Mucosa of descending colon (tissue), 3 donors: ENCODE measurements at regions not wholly inside any gene's neighbourhood (a gene's known extent, or its start where the extent isn't known, plus 50 kb on each side); places are given as distances from the start of the nearest gene placed in this dataset.
A peak's percentile ranks its signal among the peaks of the same experiment; 100 is the strongest.
"Not testable (repeated sequence)": the region's sequence is repeated elsewhere in the genome, so short reads cannot be mapped to it uniquely, and the experiment has no call there.

Source experiments
- ATAC-seq: fragments of 200-7000 bp; cut with Tn5 transposase; one replicate; pipeline ENCODE4 v1.9.1; 2020; ENCODE audit warnings: mild to moderate bottlenecking, moderate library complexity
- DNase-seq, 3 donors: peaks; one replicate each; pipeline ENCODE4 v3.0.0-alpha.2; 2020
- H3K36me3 ChIP-seq: fragments of 200-600 bp; one replicate; pipeline ENCODE4 v1.8.0; 2021; ENCODE audit warnings: low read depth, mild to moderate bottlenecking
- H3K4me1 ChIP-seq: fragments of 200-600 bp; one replicate; pipeline ENCODE4 v1.8.0; 2021; ENCODE audit warnings: low read depth, mild to moderate bottlenecking
- H3K4me3 ChIP-seq: fragments of 200-600 bp; one replicate; pipeline ENCODE4 v1.8.0; 2021; ENCODE audit warnings: mild to moderate bottlenecking
- H3K9me3 ChIP-seq: fragments of 200-600 bp; one replicate; pipeline ENCODE4 v1.8.0; 2021; ENCODE audit warnings: mild to moderate bottlenecking
- intact Hi-C, 2 donors: fragments of 100-400 bp; cut with DNase I in 1 of 2; cut with micrococcal nuclease in 1 of 2; formaldehyde crosslinking; loops; one replicate each; pipeline versions ENCODE4 v1.11.0 to v1.11.1; 2022; cut with DNase I, micrococcal nuclease
- donor health status: DM: no; HTN: no; CAD: no; lungs with moderate emphysema.
- donor health status: DM: no; HTN: no; CAD: no.
- donor health status: DM: no; HTN: yes; CAD: no.

DNA sequence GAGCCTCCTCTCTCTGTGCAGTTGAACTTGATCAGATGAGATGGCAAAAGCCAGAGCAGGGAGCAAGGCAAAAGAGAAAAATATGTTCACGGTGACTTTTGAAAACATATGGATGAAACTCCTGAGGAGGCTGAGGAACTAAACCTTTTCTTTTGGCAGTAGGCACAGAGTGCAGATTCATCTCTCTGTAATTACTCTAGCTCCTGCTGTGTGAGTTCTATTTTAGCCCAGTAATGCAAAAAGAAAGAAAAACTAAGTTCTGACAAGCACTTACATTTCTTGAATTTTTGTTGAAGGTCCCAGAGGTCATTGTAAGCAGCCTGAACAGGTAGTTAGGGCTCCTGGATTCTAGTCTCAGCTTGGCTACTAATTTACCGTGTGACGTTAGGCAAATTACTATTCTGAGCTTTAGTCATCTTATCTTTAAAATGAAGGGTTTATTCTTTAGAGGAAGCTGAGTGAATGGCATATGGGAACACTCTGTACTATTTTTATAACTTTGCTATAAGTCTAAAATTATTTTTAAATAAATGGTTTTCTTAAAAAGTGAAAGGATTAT is 114.7 kb upstream of the NBPF26 start:
- H3K4me3 ChIP-seq, H3K36me3 ChIP-seq, H3K9me3 ChIP-seq, DNase-seq, intact Hi-C loops, H3K4me1 ChIP-seq: not testable (repeated sequence)
- ATAC-seq: peak; percentile 81

DNA sequence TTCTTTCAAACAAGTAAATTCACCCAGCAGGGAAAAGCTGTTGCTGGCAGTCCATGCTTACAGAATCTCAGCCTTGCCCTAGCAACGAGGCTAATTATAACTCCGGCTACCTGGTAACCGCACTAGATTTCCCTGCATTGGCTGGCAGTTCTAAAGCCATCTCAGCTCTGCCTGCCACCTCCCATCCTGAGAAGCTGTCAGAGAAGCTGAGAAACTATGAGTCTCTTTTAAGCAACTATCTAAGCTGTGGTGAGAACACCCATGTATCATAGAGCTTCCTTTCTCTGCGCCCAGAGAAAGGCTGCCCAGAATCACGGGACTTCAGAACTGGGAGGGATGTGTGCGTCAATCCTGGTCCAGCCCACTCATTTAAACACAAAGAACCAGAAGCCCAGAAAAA is 113.9 kb upstream of the NBPF26 start:
- H3K4me3 ChIP-seq, H3K9me3 ChIP-seq, intact Hi-C loops, H3K36me3 ChIP-seq, H3K4me1 ChIP-seq, DNase-seq: not testable (repeated sequence)
- peak; percentile 47 for ATAC-seq

DNA sequence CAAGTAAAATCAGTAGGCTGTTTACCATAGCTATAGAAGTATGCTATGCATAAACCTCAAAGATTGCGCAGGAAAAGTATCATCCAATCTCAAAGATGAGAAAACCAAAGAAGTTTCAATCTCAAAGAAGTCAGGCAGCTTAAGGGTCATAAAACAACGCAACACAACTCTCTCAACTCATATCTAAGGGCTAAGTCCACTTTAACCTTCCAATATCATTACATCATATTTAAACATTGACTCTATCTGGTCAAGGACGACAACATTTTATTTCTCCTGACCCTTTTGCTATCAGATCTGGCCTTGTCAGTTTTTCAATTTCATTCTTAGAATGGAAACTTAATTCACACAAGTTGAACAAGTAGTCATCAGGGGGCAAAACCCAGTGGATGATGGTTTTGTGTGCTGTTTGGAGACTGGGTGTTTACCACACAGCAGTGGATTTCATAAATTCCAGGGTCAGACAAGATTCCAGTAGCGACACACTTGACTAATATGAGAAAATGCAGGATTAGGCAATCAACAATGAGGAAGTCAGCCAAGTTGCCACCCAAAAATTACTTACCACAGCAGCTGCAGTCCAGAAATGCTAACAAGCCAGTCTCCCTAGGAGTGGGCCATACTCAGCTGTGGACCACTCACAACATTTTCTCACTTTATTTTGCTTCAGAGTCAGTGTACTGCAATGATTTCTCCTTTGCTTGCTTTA is 108.7 kb upstream of the NBPF26 start:
- H3K9me3 ChIP-seq, H3K36me3 ChIP-seq, H3K4me1 ChIP-seq, H3K4me3 ChIP-seq, intact Hi-C loops, DNase-seq: not testable (repeated sequence)
- ATAC-seq: peak; percentile 94

DNA sequence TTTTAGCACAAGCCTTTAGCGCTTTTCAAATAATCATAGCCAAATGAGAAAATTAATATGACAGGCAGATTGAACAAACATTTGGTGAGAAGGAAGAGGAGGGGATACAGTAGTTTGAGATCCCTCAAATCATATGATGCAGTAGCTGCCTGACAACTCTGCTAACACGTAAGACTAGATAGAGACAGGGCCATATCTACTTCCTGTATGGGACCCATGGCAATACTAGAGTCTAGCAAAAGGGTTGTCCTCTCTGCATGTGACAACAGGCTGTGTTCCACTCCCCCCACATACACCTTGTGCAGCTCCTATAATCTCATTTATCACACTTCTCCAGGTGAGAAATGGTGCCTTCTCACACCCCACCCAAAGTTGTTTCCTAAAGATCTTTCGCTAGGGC is 106.3 kb upstream of the NBPF26 start:
- ATAC-seq, DNase-seq, H3K36me3 ChIP-seq, intact Hi-C loops, H3K4me1 ChIP-seq, H3K9me3 ChIP-seq, H3K4me3 ChIP-seq: not testable (repeated sequence)

DNA sequence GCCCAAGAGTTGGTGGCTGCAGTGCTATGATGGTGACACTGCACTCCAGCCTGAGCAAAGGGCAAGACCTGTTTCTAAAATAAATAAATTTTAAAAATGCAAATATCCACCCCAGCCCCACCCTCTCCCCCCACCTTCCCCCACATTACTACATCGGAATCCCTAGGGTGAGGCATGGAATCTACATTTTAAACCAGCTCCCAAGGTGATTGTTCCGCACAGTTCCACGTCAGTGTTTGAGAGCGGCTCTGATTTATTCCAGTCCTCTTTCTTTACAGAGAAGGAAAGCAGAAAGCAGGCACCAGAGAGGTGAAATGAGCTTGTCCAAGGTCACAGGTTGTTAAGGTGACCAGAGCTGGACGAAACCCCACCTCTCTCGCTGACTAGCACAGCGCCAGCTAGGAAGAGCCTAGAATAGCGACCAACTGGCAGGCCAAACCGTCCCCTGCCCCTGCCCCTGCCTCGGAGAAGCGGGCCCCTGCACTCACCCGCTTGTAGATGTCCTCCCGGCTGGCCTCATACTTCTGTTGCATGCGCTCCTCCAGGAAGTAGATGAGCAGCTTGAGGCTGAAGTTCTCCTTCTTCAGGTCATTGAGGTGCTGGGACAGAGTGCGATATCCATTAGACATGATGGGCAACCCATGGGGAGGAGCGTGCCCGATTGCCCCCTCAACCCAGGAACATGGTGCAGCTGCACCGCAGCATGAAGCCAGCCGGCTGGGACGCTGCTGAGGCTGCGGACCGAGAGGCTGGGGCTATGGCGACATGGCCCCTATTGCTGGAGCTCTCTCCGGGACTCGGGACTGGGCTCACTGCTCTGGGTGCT is 103.7 kb upstream of the NBPF26 start:
- H3K4me1 ChIP-seq, intact Hi-C loops, H3K9me3 ChIP-seq, H3K36me3 ChIP-seq, ATAC-seq, H3K4me3 ChIP-seq, DNase-seq: not testable (repeated sequence)

DNA sequence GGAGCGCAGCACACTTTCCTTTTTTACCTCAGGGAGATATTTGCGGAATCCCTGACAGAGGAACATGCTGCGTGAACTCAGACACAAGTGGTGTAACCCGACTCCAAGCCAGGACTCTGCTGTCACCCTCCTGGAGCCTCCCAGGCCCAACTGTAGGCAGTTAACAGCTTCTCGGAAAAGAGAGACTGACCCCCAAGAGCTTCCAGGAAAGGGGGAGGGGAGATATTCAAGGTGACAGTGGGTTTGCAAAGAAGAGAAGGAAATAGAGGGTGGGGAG is 103.1 kb upstream of the NBPF26 start:
- DNase-seq, ATAC-seq, intact Hi-C loops, H3K4me3 ChIP-seq, H3K36me3 ChIP-seq, H3K9me3 ChIP-seq, H3K4me1 ChIP-seq: not testable (repeated sequence)

DNA sequence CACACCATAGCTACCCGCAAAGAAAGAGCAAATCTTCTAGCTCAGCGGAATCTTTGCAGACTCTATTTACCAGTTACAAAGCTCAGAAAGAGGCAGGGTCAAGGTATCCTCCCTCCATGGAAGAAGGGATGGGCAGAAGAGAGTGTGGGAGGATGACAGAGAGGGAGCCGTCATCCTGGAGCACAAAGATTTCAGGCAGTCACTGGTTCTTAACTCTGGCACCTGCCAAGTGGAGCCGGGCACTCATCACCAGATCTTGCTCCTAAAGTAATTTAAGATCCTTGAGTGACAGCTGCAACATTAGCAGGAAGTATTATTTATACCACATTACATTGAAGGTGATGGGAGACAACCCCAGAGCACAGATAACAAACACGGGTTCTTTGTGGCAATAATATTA is 102.5 kb upstream of the NBPF26 start:
- ATAC-seq, H3K36me3 ChIP-seq, intact Hi-C loops, H3K9me3 ChIP-seq, H3K4me3 ChIP-seq, DNase-seq, H3K4me1 ChIP-seq: not testable (repeated sequence)

DNA sequence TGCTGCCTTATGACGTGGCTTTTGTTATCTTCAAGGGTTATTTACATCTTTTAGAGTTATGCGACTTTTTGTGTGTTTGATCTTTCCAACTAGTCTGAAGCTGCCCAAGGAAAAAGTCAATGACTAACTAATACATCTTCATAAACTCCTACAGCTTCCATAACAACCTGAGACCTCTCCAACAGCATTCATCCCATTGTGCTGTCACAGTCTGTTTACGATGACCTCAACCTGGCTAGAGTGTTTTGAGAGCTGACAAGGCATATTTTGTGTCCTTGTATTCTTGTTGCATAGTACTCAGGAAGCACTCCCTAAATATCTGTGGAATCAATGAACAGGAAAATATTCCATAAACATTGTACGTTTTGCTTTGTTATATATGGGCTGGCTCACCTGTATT is 100.2 kb upstream of the NBPF26 start:
- H3K4me3 ChIP-seq, H3K36me3 ChIP-seq, ATAC-seq, DNase-seq, intact Hi-C loops, H3K4me1 ChIP-seq, H3K9me3 ChIP-seq: not testable (repeated sequence)

DNA sequence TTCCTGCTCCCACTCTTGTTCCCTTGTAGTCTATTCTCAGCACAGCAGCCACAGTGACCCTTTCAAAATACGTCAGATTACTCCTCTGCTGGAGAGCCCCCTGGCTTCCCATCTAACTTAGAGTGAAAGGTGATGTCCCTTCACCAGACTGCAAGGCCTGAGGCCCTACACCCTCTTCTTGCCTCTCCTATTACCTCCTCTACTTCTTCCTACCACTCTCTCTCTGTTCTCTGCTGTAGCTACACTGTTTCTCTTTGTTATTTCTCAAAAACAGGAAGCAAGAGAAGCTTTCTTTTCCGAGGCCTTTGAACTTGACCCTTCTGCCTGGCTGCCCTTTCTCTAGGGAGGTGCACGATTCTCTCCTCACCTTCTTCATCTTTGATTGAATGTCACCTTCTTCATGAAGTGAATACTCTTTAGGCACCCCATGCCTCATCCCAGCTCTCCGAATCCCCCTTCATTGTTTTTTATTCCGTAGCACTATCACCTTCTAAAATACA is 99.1 kb upstream of the NBPF26 start:
- ATAC-seq, H3K9me3 ChIP-seq, H3K4me3 ChIP-seq, H3K4me1 ChIP-seq, DNase-seq, H3K36me3 ChIP-seq, intact Hi-C loops: not testable (repeated sequence)

DNA sequence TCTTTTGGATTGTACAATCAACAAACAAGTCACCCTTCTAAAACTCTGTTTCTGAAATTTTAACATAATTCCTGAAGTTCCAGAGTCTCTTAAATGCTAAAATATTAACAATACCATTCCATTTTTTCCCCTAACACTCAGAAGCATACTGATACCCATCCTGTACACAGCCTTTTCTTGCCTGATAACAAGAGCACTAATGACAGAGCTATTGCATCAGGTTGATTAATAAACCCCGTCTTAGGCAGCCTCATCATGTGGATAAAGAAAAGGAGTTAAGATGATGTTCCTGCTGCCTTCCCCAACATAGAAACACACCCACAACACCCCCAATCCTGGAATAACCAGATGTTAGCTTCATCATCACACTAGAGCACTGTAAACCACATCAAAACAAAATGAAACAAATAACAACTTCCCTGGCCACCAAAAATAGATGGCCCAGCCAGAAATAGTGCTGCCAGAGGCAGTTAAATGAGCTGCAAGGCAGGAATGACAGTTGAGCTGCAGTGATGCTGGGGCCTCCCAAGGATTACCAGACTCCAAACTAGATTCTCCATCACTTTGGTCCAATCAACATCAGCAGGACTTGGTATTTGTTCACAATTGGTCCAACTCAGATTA is 93.8 kb upstream of the NBPF26 start:
- intact Hi-C loops, ATAC-seq, H3K36me3 ChIP-seq, DNase-seq, H3K4me3 ChIP-seq, H3K4me1 ChIP-seq, H3K9me3 ChIP-seq: not testable (repeated sequence)

DNA sequence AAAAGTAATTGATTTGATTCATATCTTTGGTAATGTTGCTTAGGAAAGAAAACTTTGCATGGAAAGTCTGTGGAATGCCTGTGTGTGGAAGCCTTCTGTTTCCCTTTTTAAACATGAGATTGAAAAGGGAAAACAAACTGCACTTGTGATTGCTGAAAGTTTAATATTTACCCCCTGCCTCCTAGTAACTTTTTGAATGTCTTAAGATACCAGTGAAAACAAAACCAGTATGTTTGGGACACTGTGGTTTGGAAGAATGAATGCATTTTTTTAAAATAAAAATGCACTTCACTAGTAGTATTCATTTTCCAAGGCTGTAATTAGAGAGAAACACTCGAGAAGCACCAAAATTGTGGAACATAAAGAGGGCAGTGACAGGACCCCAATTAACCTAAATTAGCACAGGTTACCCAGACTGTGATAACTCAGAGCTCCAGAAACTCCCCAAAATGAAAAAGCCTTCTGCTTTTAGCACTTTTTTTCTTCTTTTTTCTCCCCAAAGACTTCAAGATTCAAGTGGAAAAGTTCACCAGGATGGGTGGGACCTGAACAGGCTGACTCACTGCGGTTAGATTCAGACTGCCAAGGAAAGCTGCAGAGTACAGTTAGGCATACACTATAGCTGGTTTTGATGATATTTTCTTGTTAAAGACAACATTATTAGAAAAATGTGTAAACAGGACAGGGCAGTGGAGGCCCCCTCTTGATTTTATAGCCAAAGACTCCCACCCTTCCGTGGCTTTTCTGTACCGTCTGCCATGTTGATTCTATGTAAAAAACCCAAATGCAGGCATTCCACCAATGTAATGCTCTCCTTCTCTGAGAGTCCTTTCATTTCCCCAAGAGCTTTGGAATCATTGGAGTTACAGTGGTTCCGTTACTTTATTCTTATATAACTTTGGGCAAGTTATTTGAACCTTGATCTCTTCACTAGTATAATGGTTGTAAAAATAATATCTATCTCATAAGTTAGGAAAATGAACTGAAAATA is 88.6 kb upstream of the NBPF26 start:
- DNase-seq, H3K9me3 ChIP-seq, H3K36me3 ChIP-seq, intact Hi-C loops, H3K4me3 ChIP-seq, H3K4me1 ChIP-seq: not testable (repeated sequence)
- ATAC-seq: peak; percentile 46

DNA sequence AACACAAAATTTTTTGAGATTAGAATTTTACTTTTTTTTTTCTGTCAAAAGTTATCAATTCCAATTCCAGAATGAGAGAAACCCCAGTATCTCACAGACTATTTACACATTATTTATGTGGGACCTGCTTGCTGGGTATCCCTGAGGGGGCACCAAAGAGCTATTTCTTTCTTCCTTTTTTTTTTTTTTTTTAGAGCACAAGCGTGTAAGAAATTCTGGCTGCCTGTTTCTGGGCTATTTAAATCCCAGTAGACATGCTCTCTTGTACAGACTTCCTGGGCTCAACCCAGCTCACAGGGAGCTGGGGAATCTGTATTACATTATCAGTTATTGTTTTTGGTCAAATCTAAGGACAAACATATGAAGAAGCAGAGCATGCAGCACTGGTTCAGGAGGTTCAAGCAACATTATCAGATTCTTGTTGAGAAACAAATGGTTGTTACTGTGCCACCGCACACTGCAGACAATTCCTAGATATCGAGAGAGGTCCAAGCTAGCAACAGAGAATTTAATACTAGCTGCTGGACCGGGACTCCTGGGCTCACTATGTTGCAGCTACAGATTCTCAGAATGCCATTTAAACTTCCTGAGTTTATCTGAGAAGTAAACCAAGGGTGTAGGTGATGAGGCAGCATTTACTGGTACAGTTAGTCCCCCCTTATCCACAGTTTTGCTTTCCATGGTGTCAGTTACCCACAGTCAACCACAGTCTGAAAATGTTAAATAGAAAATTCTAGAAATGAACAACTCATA is 83.3 kb upstream of the NBPF26 start:
- H3K4me3 ChIP-seq, DNase-seq, H3K9me3 ChIP-seq, ATAC-seq, H3K4me1 ChIP-seq, H3K36me3 ChIP-seq, intact Hi-C loops: not testable (repeated sequence)

DNA sequence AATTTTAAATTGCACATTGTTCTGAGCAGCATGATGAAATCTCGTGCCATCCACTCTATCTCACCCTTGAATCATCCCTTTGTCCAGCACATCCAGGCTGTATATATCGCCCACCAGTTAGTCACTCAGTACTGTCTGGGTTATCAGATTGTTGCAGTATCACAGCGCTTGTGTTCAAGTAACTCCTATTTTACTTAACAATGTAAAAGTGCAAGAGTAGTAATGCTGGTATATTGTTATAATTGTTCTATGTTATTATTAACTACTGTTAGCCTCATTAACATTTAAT is 82.8 kb upstream of the NBPF26 start:
- H3K4me3 ChIP-seq, H3K4me1 ChIP-seq, H3K9me3 ChIP-seq, DNase-seq, H3K36me3 ChIP-seq, intact Hi-C loops, ATAC-seq: not testable (repeated sequence)
